ENCODE measurements at regions not wholly inside any gene's neighbourhood (a gene's known extent, or its start where the extent isn't known, plus 50 kb on each side); places are given as distances from the start of the nearest gene placed in this dataset.

DNA sequence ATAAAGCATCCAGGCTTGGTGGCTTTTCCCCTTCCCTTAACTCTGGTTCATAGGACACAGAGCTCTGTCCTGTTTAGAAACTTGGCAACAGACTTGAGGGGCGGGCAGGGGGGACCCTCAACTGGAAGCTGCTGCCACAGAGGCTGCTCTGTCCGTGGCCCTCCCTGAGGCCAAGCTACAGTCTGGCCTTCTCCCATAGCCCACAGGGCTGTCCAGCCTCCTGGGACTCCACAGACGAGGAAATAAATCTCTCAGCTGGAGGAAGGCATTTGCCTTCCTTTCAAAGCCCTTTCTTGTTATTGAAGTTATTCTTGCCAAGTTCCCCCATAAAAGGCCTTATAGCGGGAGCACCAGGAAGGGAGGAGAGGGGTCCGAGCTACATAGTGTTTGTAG, 248.8 kb upstream of the TPM1 start:
- 75 to 86% (median 80%) methylated on average over 5 of the region's 5 CpGs for WGBS, 5 donors
- Histone ChIP-seq H3K27ac (no peak overlapping the region), H3K4me3 (no peak overlapping the region), H3K9me3 (no peaks in the 10 kb centered on the region), H3K36me3 (peaks cover 0 to 45% (median 34%) of the 10 kb centered on the region in 4 donors), H3K4me1 (no peaks in the 10 kb centered on the region), H3K27me3 (no peaks in the 10 kb centered on the region)
- TF ChIP-seq, protein P1, sequence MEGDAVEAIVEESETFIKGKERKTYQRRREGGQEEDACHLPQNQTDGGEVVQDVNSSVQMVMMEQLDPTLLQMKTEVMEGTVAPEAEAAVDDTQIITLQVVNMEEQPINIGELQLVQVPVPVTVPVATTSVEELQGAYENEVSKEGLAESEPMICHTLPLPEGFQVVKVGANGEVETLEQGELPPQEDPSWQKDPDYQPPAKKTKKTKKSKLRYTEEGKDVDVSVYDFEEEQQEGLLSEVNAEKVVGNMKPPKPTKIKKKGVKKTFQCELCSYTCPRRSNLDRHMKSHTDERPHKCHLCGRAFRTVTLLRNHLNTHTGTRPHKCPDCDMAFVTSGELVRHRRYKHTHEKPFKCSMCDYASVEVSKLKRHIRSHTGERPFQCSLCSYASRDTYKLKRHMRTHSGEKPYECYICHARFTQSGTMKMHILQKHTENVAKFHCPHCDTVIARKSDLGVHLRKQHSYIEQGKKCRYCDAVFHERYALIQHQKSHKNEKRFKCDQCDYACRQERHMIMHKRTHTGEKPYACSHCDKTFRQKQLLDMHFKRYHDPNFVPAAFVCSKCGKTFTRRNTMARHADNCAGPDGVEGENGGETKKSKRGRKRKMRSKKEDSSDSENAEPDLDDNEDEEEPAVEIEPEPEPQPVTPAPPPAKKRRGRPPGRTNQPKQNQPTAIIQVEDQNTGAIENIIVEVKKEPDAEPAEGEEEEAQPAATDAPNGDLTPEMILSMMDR (IDR thresholded peaks at IDR 0.05), result no peak
- TF ChIP-seq POLR2A (IDR thresholded peaks at IDR 0.05) (no peak), EP300 (IDR thresholded peaks at IDR 0.05) (no peak), POLR2AphosphoS5 (IDR thresholded peaks at IDR 0.05) (no peak)
- peak in 1 of 2 donors; percentile 29 for DNase-seq
- intact Hi-C loops (cut with DNase I; ENCODE audit: low total_unique reads), result no loop called here

DNA sequence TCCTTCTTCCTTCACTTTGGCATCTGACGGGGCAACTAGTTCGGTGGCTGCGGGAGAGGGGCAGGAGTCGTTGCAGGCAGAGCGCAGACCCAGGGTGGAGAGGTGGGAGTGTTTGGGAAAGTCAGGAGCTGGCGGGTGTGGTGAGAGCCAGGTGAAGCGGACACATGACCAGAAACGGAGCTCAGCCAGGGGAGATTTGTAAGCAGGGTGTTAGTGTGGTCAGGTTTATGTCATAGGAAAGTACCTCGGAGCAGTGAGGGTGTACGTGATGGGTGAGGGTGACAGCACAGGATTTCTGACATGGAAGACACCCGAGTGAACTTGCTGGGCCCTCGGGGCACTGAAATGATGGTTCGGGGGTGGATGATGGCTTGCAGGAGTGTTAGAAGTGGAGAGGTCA, 247.4 kb upstream of the TPM1 start:
- 86 to 91% (median 89%) methylated on average over 13 of the region's 13 CpGs for WGBS, 5 donors
- intact Hi-C loops (cut with DNase I; ENCODE audit: low total_unique reads), result no loop called here
- H3K27me3 ChIP-seq, result no peaks in the 10 kb centered on the region
- H3K27ac ChIP-seq, result no peak overlapping the region
- no peak for DNase-seq
- H3K4me3 ChIP-seq, result no peak overlapping the region
- no peaks in the 10 kb centered on the region for H3K4me1 ChIP-seq
- H3K36me3 ChIP-seq, result peaks cover 0 to 49% (median 44%) of the 10 kb centered on the region in 4 donors
- H3K9me3 ChIP-seq, result no peaks in the 10 kb centered on the region
- no peak for TF ChIP-seq POLR2AphosphoS5 (IDR thresholded peaks at IDR 0.05)
- no peak for TF ChIP-seq POLR2A (IDR thresholded peaks at IDR 0.05)

DNA sequence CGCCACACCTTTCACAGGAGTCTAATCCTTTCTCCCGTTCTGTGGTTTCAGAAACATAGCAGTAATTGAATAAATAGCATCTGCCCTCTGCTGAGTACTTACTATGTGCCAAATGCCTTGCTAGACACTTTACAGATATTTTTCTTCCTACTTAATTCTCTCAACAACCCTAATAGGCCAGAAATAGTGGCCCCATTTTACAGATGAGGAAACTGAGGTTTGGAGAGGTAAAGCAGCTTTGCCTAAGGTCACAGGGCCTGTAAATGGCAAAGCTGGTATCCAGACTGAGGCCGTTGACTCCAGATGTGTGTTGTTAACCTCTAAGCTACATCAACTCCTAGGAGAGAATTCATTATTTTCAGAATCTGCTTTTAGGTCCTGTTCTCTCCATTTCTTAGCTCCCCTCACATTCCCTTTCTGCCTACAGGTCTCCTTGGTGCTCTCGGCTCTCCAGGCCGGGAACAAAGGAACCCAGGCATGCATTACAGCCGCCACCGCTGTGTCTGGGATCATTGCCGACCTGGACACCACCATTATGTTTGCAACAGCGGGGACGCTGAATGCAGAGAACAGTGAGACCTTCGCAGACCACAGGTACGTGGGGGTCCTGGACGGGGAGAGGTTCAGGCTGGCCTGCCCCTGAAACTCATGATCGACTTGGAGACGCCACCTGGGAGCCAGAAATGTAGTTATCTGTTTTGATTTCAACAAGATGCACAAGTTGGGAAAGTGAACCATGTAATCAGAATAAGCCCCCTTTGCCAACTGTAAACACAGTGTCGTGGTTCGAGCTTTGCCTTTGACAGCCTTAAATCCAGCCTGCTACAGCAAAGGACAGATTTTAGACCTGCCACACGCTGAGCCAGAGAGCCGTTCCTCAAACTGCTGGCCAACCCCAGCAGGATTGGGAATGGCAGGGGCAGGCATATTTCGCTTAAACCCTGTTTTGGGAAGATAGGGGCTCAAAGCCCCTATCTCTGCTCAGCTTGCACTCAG, 246.5 kb upstream of the TPM1 start:
- Histone ChIP-seq H3K4me3 (no peak overlapping the region), H3K9me3 (no peaks in the 10 kb centered on the region), H3K4me1 (no peaks in the 10 kb centered on the region), H3K27ac (no peak overlapping the region), H3K27me3 (no peaks in the 10 kb centered on the region), H3K36me3 (peaks cover 1 to 57% (median 52%) of the 10 kb centered on the region in 4 donors)
- WGBS, 5 donors, result 91 to 94% (median 92%) methylated on average over 20 of the region's 20 CpGs
- TF ChIP-seq, protein P1 (IDR thresholded peaks at IDR 0.05), result no peak
- TF ChIP-seq POLR2AphosphoS5 (IDR thresholded peaks at IDR 0.05) (no peak), EP300 (IDR thresholded peaks at IDR 0.05) (no peak), POLR2A (IDR thresholded peaks at IDR 0.05) (no peak)
- DNase-seq, result no peak
- intact Hi-C loops (cut with DNase I; ENCODE audit: low total_unique reads), result no loop called here

DNA sequence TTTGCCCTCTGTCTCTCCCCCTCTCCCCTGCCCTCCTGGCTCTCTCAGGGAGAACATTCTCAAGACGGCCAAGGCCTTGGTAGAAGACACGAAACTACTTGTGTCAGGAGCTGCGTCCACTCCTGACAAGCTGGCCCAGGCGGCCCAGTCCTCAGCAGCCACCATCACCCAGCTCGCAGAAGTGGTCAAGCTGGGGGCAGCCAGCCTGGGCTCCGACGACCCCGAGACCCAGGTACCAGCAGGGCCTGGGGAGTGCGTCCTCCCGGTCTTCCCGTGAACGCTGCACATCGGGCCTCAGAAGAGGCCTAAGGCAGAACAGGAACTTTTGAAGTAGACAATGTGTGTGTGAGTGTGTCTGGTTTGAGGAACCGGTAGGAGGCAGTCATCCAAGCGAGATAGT, 245.4 kb upstream of the TPM1 start:
- intact Hi-C loops (cut with DNase I; ENCODE audit: low total_unique reads), result no loop called here
- no peaks in the 10 kb centered on the region for H3K4me1 ChIP-seq
- H3K9me3 ChIP-seq, result no peaks in the 10 kb centered on the region
- DNase-seq, result no peak
- peaks cover 4 to 66% (median 61%) of the 10 kb centered on the region in 4 donors for H3K36me3 ChIP-seq
- no peaks in the 10 kb centered on the region for H3K27me3 ChIP-seq
- 94 to 97% (median 97%) methylated on average over 15 of the region's 15 CpGs for WGBS, 5 donors
- no peak overlapping the region for H3K27ac ChIP-seq
- H3K4me3 ChIP-seq, result no peak overlapping the region
- no peak for TF ChIP-seq POLR2A (IDR thresholded peaks at IDR 0.05)

DNA sequence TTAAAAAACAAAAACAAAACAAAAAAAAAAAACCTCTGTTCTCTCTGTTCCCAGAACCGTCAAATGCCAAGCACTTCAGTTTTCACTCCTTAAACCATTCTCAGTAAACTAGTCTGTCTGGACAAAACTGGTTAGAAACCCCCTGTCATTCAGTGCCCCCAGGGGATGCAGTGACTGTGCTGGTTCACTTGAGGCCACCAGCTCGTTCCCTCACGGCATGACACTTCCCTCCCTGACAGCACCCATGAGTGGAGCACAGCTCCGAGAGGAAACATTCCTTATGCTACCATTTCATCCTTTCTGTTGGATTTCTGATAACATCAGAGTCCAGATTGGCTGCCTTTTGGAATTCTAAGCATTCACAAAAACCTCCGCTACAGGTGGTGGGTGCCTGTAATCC, 244.0 kb upstream of the TPM1 start:
- no peak overlapping the region for H3K27ac ChIP-seq
- 88 to 95% (median 91%) methylated on average over 5 of the region's 5 CpGs for WGBS, 5 donors
- TF ChIP-seq POLR2A (IDR thresholded peaks at IDR 0.05) (no peak), EP300 (IDR thresholded peaks at IDR 0.05) (no peak), POLR2AphosphoS5 (IDR thresholded peaks at IDR 0.05) (no peak)
- TF ChIP-seq, protein P1 (IDR thresholded peaks at IDR 0.05), result no peak
- H3K27me3 ChIP-seq, result no peaks in the 10 kb centered on the region
- intact Hi-C loops (cut with DNase I; ENCODE audit: low total_unique reads), result no loop called here
- no peak overlapping the region for H3K4me3 ChIP-seq
- no peaks in the 10 kb centered on the region for H3K9me3 ChIP-seq
- H3K36me3 ChIP-seq, result peaks cover 4 to 62% (median 59%) of the 10 kb centered on the region in 4 donors
- DNase-seq, result no peak
- no peaks in the 10 kb centered on the region for H3K4me1 ChIP-seq
